ENCODE measurements at regions not wholly inside any gene's neighbourhood (a gene's known extent, or its start where the extent isn't known, plus 50 kb on each side); places are given as distances from the start of the nearest gene placed in this dataset.
"Not testable (repeated sequence)": the region's sequence is repeated elsewhere in the genome, so short reads cannot be mapped to it uniquely, and the experiment has no call there.

GRCh38 chr5:15282611-15283010 lies 217.4 kb upstream of the FBXL7 start:
- Histone ChIP-seq H3K27me3 (ENCODE audit: insufficient read depth, low read length) (no peaks in the 10 kb centered on the region), H3K4me1 (ENCODE audit: insufficient read depth, low read length) (no peaks in the 10 kb centered on the region), H3K9me3 (ENCODE audit: low read depth, low read length) (no peaks in the 10 kb centered on the region), H3K4me3 (ENCODE audit: low read length) (no peak overlapping the region)

- H3K9me3 ChIP-seq (ENCODE audit: low read depth, low read length); H3K27me3 ChIP-seq (ENCODE audit: insufficient read depth, low read length); H3K4me3 ChIP-seq (ENCODE audit: low read length); H3K4me1 ChIP-seq (ENCODE audit: insufficient read depth, low read length): not testable (repeated sequence)
Observed at GRCh38 chr5:15271596-15271995, 228.4 kb upstream of the FBXL7 start.

GRCh38 chr5:15267966-15268365 lies 232.0 kb upstream of the FBXL7 start:
- no peak overlapping the region for H3K4me3 ChIP-seq (ENCODE audit: low read length)
- H3K27me3 ChIP-seq (ENCODE audit: insufficient read depth, low read length): no peaks in the 10 kb centered on the region
- no peaks in the 10 kb centered on the region for H3K4me1 ChIP-seq (ENCODE audit: insufficient read depth, low read length)
- no peaks in the 10 kb centered on the region for H3K9me3 ChIP-seq (ENCODE audit: low read depth, low read length)

- Histone ChIP-seq H3K27me3 (ENCODE audit: insufficient read depth, low read length) (no peaks in the 10 kb centered on the region), H3K9me3 (ENCODE audit: low read depth, low read length) (no peaks in the 10 kb centered on the region), H3K4me1 (ENCODE audit: insufficient read depth, low read length) (no peaks in the 10 kb centered on the region), H3K4me3 (ENCODE audit: low read length) (no peak overlapping the region)
Observed at GRCh38 chr5:15266841-15267240, 233.1 kb upstream of the FBXL7 start.

- Histone ChIP-seq H3K27me3 (ENCODE audit: insufficient read depth, low read length) (no peaks in the 10 kb centered on the region), H3K4me3 (ENCODE audit: low read length) (no peak overlapping the region), H3K4me1 (ENCODE audit: insufficient read depth, low read length) (no peaks in the 10 kb centered on the region), H3K9me3 (ENCODE audit: low read depth, low read length) (no peaks in the 10 kb centered on the region)
Observed at GRCh38 chr5:15266229-15266628, 233.8 kb upstream of the FBXL7 start.

GRCh38 chr5:15263942-15264341 lies 236.0 kb upstream of the FBXL7 start:
- no peaks in the 10 kb centered on the region for H3K27me3 ChIP-seq (ENCODE audit: insufficient read depth, low read length)
- no peaks in the 10 kb centered on the region for H3K4me1 ChIP-seq (ENCODE audit: insufficient read depth, low read length)
- no peaks in the 10 kb centered on the region for H3K9me3 ChIP-seq (ENCODE audit: low read depth, low read length)
- H3K4me3 ChIP-seq (ENCODE audit: low read length): no peak overlapping the region

GRCh38 chr5:15263406-15263805 lies 236.6 kb upstream of the FBXL7 start:
- no peaks in the 10 kb centered on the region for H3K27me3 ChIP-seq (ENCODE audit: insufficient read depth, low read length)
- H3K4me1 ChIP-seq (ENCODE audit: insufficient read depth, low read length): no peaks in the 10 kb centered on the region
- H3K9me3 ChIP-seq (ENCODE audit: low read depth, low read length): no peaks in the 10 kb centered on the region
- H3K4me3 ChIP-seq (ENCODE audit: low read length): no peak overlapping the region

- Histone ChIP-seq H3K27me3 (ENCODE audit: insufficient read depth, low read length) (no peaks in the 10 kb centered on the region), H3K4me1 (ENCODE audit: insufficient read depth, low read length) (no peaks in the 10 kb centered on the region), H3K9me3 (ENCODE audit: low read depth, low read length) (no peaks in the 10 kb centered on the region), H3K4me3 (ENCODE audit: low read length) (no peak overlapping the region)
Observed at GRCh38 chr5:15261269-15261995, 238.5 kb upstream of the FBXL7 start.

GRCh38 chr5:15260356-15261268 lies 239.4 kb upstream of the FBXL7 start:
- no peak overlapping the region for H3K4me3 ChIP-seq (ENCODE audit: low read length)
- no peaks in the 10 kb centered on the region for H3K4me1 ChIP-seq (ENCODE audit: insufficient read depth, low read length)
- H3K9me3 ChIP-seq (ENCODE audit: low read depth, low read length): no peaks in the 10 kb centered on the region
- no peaks in the 10 kb centered on the region for H3K27me3 ChIP-seq (ENCODE audit: insufficient read depth, low read length)

- Histone ChIP-seq H3K4me3 (ENCODE audit: low read length) (no peak overlapping the region), H3K27me3 (ENCODE audit: insufficient read depth, low read length) (no peaks in the 10 kb centered on the region), H3K9me3 (ENCODE audit: low read depth, low read length) (no peaks in the 10 kb centered on the region), H3K4me1 (ENCODE audit: insufficient read depth, low read length) (no peaks in the 10 kb centered on the region)
Observed at GRCh38 chr5:15256485-15256884, 243.5 kb upstream of the FBXL7 start.

- no peaks in the 10 kb centered on the region for H3K9me3 ChIP-seq (ENCODE audit: low read depth, low read length)
- no peak overlapping the region for H3K4me3 ChIP-seq (ENCODE audit: low read length)
- H3K27me3 ChIP-seq (ENCODE audit: insufficient read depth, low read length): no peaks in the 10 kb centered on the region
- H3K4me1 ChIP-seq (ENCODE audit: insufficient read depth, low read length): no peaks in the 10 kb centered on the region
Observed at GRCh38 chr5:15255576-15255975, 244.4 kb upstream of the FBXL7 start.

GRCh38 chr5:15254607-15255006 lies 245.4 kb upstream of the FBXL7 start:
- Histone ChIP-seq H3K9me3 (ENCODE audit: low read depth, low read length) (no peaks in the 10 kb centered on the region), H3K4me3 (ENCODE audit: low read length) (no peak overlapping the region), H3K27me3 (ENCODE audit: insufficient read depth, low read length) (no peaks in the 10 kb centered on the region), H3K4me1 (ENCODE audit: insufficient read depth, low read length) (no peaks in the 10 kb centered on the region)

GRCh38 chr5:15252331-15252730 lies 247.6 kb upstream of the FBXL7 start:
- no peak overlapping the region for H3K4me3 ChIP-seq (ENCODE audit: low read length)
- H3K4me1 ChIP-seq (ENCODE audit: insufficient read depth, low read length): no peaks in the 10 kb centered on the region
- H3K27me3 ChIP-seq (ENCODE audit: insufficient read depth, low read length): no peaks in the 10 kb centered on the region
- H3K9me3 ChIP-seq (ENCODE audit: low read depth, low read length): no peaks in the 10 kb centered on the region

- no peak overlapping the region for H3K4me3 ChIP-seq (ENCODE audit: low read length)
- no peaks in the 10 kb centered on the region for H3K4me1 ChIP-seq (ENCODE audit: insufficient read depth, low read length)
- H3K27me3 ChIP-seq (ENCODE audit: insufficient read depth, low read length): no peaks in the 10 kb centered on the region
- H3K9me3 ChIP-seq (ENCODE audit: low read depth, low read length): peaks cover 14% of the 10 kb centered on the region
Observed at GRCh38 chr5:15249152-15249551, 250.8 kb upstream of the FBXL7 start.

- Histone ChIP-seq H3K4me3 (ENCODE audit: low read length) (no peak overlapping the region), H3K9me3 (ENCODE audit: low read depth, low read length) (peaks cover 14% of the 10 kb centered on the region), H3K27me3 (ENCODE audit: insufficient read depth, low read length) (no peaks in the 10 kb centered on the region), H3K4me1 (ENCODE audit: insufficient read depth, low read length) (no peaks in the 10 kb centered on the region)
Observed at GRCh38 chr5:15248731-15249130, 251.2 kb upstream of the FBXL7 start.
